Colonic mucosa (tissue), 4 donors: ENCODE measurements at regions not wholly inside any gene's neighbourhood (a gene's known extent, or its start where the extent isn't known, plus 50 kb on each side); places are given as distances from the start of the nearest gene placed in this dataset.

Source experiments
- DNase-seq: peaks from one replicate; pipeline ENCODE4 v3.0.0-alpha.2; 2020
- H3K27ac ChIP-seq: fragments of 200-600 bp; one replicate; pipeline ENCODE4 v1.8.0; 2021
- H3K27me3 ChIP-seq: fragments of 200-600 bp; one replicate; pipeline ENCODE4 v1.8.0; 2021
- H3K36me3 ChIP-seq: fragments of 200-600 bp; one replicate; pipeline ENCODE4 v1.8.0; 2021
- H3K4me1 ChIP-seq: fragments of 200-600 bp; one replicate; pipeline ENCODE4 v1.8.0; 2021; ENCODE audit warnings: mild to moderate bottlenecking
- H3K4me3 ChIP-seq: fragments of 200-600 bp; one replicate; pipeline ENCODE4 v1.8.0; 2021
- H3K9ac ChIP-seq, 2 donors: one replicate each; pipeline ENCODE4 v1.7.0; 2013; ENCODE audit warnings: control low read depth in 2 of 2, low read depth in 2 of 2, low read length in 2 of 2
- H3K9me3 ChIP-seq: fragments of 200-600 bp; one replicate; pipeline ENCODE4 v1.8.0; 2021
- CTCF ChIP-seq: fragments of 200-600 bp; IDR thresholded peaks from one replicate; pipeline ENCODE4 v1.8.0; 2022; ENCODE audit warnings: antibody characterized with exemption, mild to moderate bottlenecking
- intact Hi-C: fragments of 100-400 bp; cut with DNase I; formaldehyde crosslinking; loops from one replicate; pipeline ENCODE4 v1.14.1; 2022
- donor health status: healthy.
- donor health status: DM: no; HTN: no; CAD: no.
- donor health status: DM: no; HTN: no; CAD: no.

GRCh38 chr14:58947156-58947555 is 241.3 kb upstream of the DAAM1 start:
- no peak for TF ChIP-seq CTCF
- Histone ChIP-seq H3K36me3 (no peaks in the 10 kb centered on the region), H3K4me1 (no peaks in the 10 kb centered on the region), H3K9ac (no peak overlapping the region), H3K27me3 (no peaks in the 10 kb centered on the region), H3K27ac (no peak overlapping the region), H3K4me3 (no peak overlapping the region), H3K9me3 (no peaks in the 10 kb centered on the region)
- DNase-seq = no peak
- intact Hi-C loops = no loop called here

GRCh38 chr14:58947814-58948445 is 240.5 kb upstream of the DAAM1 start:
- Histone ChIP-seq H3K9me3 (no peaks in the 10 kb centered on the region), H3K27me3 (no peaks in the 10 kb centered on the region), H3K4me3 (no peak overlapping the region), H3K4me1 (no peaks in the 10 kb centered on the region), H3K9ac (no peak overlapping the region), H3K27ac (no peak overlapping the region), H3K36me3 (no peaks in the 10 kb centered on the region)
- DNase-seq = no peak
- intact Hi-C loops = no loop called here
- TF ChIP-seq CTCF = no peak

- H3K36me3 ChIP-seq = no peaks in the 10 kb centered on the region
- H3K4me3 ChIP-seq = no peak overlapping the region
- no peaks in the 10 kb centered on the region for H3K4me1 ChIP-seq
- no peak overlapping the region for H3K9ac ChIP-seq
- intact Hi-C loops = no loop called here
- H3K27ac ChIP-seq = no peak overlapping the region
- H3K27me3 ChIP-seq = no peaks in the 10 kb centered on the region
- DNase-seq = no peak
- TF ChIP-seq CTCF = no peak
- H3K9me3 ChIP-seq = no peaks in the 10 kb centered on the region
These were observed 237.9 kb upstream of the DAAM1 start for GRCh38 chr14:58950555-58950954.

- TF ChIP-seq CTCF = no peak
- Histone ChIP-seq H3K27me3 (no peaks in the 10 kb centered on the region), H3K4me1 (no peaks in the 10 kb centered on the region), H3K27ac (no peak overlapping the region), H3K9ac (no peak overlapping the region), H3K9me3 (no peaks in the 10 kb centered on the region), H3K4me3 (no peak overlapping the region), H3K36me3 (no peaks in the 10 kb centered on the region)
- intact Hi-C loops = no loop called here
- DNase-seq = no peak
These were observed 237.3 kb upstream of the DAAM1 start for GRCh38 chr14:58951143-58951542.

GRCh38 chr14:58954052-58954451 is 234.4 kb upstream of the DAAM1 start:
- intact Hi-C loops = no loop called here
- DNase-seq = no peak
- Histone ChIP-seq H3K36me3 (no peaks in the 10 kb centered on the region), H3K27me3 (no peaks in the 10 kb centered on the region), H3K9me3 (no peaks in the 10 kb centered on the region), H3K9ac (no peak overlapping the region), H3K4me3 (no peak overlapping the region), H3K27ac (no peak overlapping the region), H3K4me1 (no peaks in the 10 kb centered on the region)
- TF ChIP-seq CTCF = no peak
